Neural cell (in vitro differentiated cells): ENCODE measurements at regions not wholly inside any gene's neighbourhood (a gene's known extent, or its start where the extent isn't known, plus 50 kb on each side); places are given as distances from the start of the nearest gene placed in this dataset.

ENCODE experiments used
- CTCF ChIP-seq: fragments of 450-650 bp; IDR thresholded peaks from 2 replicates; pipeline ENCODE4 v1.5.1; 2014; ENCODE audit warnings: antibody characterized with exemption, mild to moderate bottlenecking, moderate library complexity; ENCODE audit not compliant: poor library complexity, severe bottlenecking
- EP300 ChIP-seq: fragments of 450-650 bp; conservative IDR thresholded peaks from 2 replicates; pipeline ENCODE4 v1.6.1; 2014; ENCODE audit warnings: antibody characterized with exemption, mild to moderate bottlenecking, moderate library complexity; ENCODE audit not compliant: poor library complexity, severe bottlenecking

- TF ChIP-seq CTCF, result no peak
- TF ChIP-seq EP300, result no peak
Observed at GRCh38 chr6:43963877-43964658, 163.2 kb downstream of the MRPL14 start.
